AG09319 (cell line): ENCODE measurements at regions not wholly inside any gene's neighbourhood (a gene's known extent, or its start where the extent isn't known, plus 50 kb on each side); places are given as distances from the start of the nearest gene placed in this dataset.

Source experiments
- DNase-seq: peaks from one replicate; pipeline ENCODE4 v3.0.0-alpha.2; 2010; ENCODE audit warnings: low read depth; ENCODE audit errors: extremely low read depth
- CTCF ChIP-seq: IDR thresholded peaks from 2 replicates; pipeline ENCODE4 v1.5.1; 2011; ENCODE audit warnings: low read depth, mild to moderate bottlenecking, inconsistent platforms, low read length, moderate library complexity

GRCh38 chr2:222790932-222791331 is 69.9 kb upstream of the ACSL3 start:
- TF ChIP-seq CTCF: no peak
- no peak for DNase-seq

- no peak for DNase-seq
- no peak for TF ChIP-seq CTCF
Measured at GRCh38 chr2:222792001-222792611, 68.7 kb upstream of the ACSL3 start.

GRCh38 chr2:222794585-222795449 is 66.0 kb upstream of the ACSL3 start:
- no peak for DNase-seq
- no peak for TF ChIP-seq CTCF

GRCh38 chr2:222795450-222796357 is 65.1 kb upstream of the ACSL3 start:
- no peak for DNase-seq
- no peak for TF ChIP-seq CTCF

- DNase-seq: no peak
- TF ChIP-seq CTCF: no peak
Measured at GRCh38 chr2:222796413-222797103, 64.3 kb upstream of the ACSL3 start.

- DNase-seq: peak; percentile 20
- TF ChIP-seq CTCF: peak; percentile 57
Measured at GRCh38 chr2:222797261-222797660, 63.6 kb upstream of the ACSL3 start.
